Right lung (tissue), 2 donors: ENCODE measurements at regions not wholly inside any gene's neighbourhood (a gene's known extent, or its start where the extent isn't known, plus 50 kb on each side); places are given as distances from the start of the nearest gene placed in this dataset.
"Not testable (repeated sequence)": the region's sequence is repeated elsewhere in the genome, so short reads cannot be mapped to it uniquely, and the experiment has no call there.

ENCODE experiments used
- DNase-seq, 2 donors: peaks; one replicate each; pipeline ENCODE4 v3.0.0-alpha.2; 2013

DNA sequence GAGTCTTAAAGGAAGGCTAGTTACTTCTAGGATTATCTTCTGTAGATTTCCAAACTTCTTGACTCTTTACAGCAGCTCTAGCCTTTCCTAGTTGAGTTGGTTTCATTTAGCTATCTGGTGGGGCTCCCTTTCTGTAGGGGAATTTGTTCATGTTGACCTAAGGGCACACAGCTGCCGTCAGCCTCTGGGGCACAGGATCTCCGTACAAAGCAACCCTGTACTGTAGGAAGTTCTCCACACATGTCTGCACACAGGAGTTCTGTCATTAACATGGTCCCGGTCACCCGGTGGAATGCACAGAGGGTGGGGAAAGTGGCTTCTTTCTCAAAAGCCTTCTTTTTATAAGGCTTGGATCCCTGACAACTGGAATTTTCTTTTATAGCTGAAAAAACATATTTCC lies 88.7 kb upstream of the TNIK start:
- DNase-seq, result no peak

DNA sequence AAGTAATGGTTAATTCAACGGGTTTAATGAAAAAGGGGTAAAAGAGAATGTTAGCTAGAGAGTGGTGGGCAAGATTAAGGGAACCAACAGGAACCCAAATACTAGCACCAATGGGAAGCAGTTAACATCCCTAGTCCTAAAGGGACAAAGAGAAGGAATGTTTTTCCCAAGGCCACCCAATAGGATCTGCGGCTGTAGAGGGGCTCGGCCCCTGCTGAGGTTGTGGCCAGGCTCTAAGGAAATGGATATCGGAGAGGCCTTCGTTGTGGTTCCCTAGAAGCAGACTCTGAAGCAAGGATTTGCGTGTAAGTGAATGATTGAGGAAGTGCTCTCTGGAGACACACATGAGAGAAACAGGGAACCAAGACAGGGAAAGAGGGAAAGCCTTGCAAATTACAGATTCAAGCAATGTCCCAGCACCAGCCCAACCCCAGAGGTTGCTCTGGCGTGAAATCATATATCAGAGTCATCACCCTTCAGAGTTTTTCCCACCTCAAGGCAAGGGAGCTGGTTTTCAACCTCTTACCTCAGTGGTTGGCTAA lies 83.6 kb upstream of the TNIK start:
- DNase-seq, result no peak

GRCh38 chr3:171542976-171543375 lies 82.8 kb upstream of the TNIK start:
- DNase-seq, result no peak

- no peak for DNase-seq
Measured at GRCh38 chr3:171541647-171542046, 81.4 kb upstream of the TNIK start.

DNA sequence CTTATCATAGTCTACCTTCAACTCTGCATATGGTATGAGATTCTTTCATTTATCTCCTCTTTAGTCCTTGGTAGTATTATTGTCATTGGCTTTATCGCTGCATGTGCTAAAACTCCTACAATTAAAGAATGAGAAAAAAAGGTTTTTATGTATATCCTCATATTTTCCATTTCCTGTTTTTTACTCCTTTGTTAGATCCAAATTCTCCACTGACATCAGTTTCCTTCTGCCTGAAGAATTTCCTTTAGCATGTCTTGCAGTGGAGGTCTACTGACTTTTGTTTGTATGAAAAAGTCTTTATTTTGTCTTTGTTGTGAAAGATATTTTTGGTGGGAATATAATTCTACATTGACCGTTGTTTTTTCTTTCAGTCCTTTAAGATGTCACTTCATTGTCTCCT lies 81.0 kb upstream of the TNIK start:
- DNase-seq, result no peak

DNA sequence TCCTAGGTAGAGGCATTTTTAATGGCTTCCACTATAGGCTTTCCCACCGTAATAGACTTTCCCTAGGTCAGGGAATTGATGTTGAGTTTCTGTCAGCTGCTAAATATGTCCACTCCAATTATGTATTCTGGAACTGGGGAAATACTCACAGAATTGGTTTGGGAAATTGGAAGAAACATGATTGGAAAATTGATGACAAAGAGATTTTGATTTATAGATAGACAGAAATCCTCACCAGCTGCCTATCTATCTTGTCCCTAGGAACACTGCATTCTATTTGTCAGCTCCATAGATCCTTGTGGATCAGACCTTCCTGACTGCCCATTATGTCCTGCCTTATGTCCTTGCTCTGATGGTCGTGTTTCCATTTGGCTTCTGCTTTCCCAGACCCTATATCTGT lies 75.6 kb upstream of the TNIK start:
- DNase-seq, result no peak

DNA sequence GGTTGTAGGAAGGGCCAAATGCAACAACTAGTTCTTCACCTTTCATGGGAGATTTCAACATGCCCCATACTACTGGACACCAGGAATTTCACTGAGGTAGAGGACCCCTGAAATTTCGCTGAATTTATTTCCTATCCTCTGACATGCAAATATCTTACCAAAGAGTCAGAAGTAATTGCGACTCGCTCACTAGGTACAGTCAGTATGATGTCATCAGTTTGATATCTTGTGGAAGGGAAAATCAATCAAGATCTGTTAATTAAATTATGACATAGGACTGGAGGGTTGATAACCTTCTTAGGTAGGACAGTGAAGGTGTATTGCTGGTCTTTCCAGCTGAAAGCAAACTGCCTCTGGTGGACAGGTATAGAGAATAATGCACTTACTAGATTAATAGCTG lies 74.9 kb upstream of the TNIK start:
- no peak for DNase-seq

- no peak for DNase-seq
Measured at GRCh38 chr3:171533702-171534101, 73.5 kb upstream of the TNIK start.

DNA sequence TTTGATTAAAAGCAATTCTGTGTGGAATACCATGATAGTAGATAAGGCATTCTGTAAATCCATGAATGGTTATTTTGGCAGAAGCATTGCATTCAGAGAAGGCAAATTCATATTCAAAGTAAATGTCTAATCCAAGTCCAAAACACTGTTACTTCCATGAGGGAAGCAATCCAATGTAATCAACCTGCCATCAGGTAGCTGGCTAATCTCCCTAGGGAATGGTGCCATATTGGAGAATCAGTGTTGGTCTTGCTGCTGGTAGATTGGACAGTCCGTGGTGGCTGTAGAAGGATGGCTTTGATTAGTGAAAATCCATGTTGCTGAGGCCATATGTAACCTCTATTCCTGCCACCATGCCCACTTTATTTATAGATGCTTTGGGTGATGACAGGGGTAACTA lies 72.1 kb upstream of the TNIK start:
- DNase-seq, result no peak

DNA sequence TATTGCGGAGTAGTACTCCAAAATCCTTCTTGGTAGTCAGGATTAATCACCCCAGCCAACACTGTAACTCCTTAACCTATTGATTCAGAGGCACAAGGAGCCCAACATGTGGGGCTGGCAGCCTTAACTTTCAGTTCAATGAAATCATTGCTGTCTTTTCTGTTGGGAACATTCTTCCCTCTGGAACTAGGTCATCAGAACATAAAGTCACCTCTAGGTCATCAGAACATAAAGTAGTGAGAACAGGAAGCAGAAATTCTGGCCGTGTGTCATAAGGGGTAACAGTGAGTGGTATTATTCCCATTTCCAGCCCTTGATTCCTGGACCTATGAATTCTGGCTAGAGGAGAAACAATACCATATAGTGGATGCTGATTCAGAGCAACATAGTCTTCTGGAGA lies 71.5 kb upstream of the TNIK start:
- DNase-seq, result no peak

GRCh38 chr3:171528102-171528501 lies 67.9 kb upstream of the TNIK start:
- DNase-seq, result no peak

GRCh38 chr3:171526869-171527268 lies 66.7 kb upstream of the TNIK start:
- peak; percentile 2 to 6 for DNase-seq

DNA sequence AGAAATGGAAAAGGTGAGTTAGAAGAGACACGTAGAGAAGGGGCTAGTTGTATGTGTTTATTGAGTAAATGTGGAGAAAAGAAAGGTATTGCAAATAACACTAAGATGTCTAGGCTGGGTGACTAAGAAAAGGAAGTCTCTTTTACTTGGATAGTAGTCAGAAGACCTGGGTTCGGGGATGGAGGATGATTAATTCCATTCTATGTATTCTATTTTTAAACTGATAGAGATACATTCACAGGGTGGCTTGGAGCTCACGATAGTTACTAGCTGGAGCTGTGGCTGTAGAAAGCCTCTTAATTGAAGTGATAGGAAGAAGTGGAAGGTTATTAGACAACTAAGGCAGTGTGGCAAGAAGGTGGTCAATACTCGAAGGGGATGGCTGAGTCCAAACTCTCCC lies 65.9 kb upstream of the TNIK start:
- no peak for DNase-seq

DNA sequence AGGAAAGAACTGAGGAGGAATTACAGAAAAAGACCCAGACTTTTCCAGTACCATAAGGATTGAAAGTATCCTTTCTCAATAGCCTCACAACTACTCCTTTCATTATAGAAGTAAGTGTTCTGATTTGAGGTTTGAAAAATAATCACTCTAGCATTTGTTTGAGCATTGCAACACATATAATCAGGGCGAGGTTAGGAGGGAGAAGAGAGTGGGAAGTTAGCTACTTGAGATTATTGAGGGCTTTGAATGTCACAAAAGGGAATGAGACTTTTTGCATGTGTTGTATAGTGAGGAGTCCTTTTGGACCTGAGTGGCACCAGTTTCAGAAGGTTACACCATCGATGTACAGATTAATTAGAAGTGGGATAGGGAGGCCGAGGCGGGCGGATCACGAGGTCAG lies 65.2 kb upstream of the TNIK start:
- DNase-seq, result no peak

- no peak for DNase-seq
Measured at GRCh38 chr3:171524921-171525310, 64.7 kb upstream of the TNIK start.

GRCh38 chr3:171522651-171523050 lies 62.4 kb upstream of the TNIK start:
- DNase-seq, result no peak

DNA sequence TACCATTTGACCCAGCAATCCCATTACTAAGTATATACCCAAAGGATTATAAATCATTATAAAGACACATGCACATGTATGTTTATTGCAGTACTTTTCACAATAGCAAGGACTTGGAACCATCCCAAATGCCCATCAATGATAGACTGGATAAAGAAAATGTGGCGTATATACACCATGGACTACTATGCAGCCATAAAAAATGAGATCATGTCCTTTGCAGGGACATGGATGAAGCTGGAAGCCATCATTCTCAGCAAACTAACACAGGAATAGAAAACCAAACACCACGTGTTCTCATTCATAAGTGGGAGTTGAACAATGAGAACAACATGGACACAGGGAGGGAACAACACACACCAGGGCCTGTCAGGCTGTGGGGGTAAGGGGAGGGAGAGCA lies 59.2 kb upstream of the TNIK start:
- not testable (repeated sequence) for DNase-seq

DNA sequence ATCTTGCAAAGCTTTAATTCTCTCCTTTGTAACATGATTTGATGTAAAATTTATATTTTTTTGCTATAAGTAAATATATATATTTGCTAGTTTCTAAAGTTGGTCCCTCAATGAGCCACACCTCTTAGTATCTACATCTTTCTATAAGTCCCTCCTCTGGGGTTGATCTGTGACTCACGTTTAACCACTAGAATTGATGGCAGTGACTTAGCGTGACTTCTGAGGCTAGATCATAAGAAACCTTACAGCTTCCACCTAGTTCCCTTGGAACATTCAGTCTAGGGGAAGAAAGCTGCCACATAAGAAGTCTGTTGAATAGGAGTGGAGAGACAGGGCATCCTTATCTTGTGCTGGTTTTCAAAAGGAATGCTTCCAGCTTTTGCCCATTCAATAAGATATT lies 56.6 kb upstream of the TNIK start:
- DNase-seq, result no peak

DNA sequence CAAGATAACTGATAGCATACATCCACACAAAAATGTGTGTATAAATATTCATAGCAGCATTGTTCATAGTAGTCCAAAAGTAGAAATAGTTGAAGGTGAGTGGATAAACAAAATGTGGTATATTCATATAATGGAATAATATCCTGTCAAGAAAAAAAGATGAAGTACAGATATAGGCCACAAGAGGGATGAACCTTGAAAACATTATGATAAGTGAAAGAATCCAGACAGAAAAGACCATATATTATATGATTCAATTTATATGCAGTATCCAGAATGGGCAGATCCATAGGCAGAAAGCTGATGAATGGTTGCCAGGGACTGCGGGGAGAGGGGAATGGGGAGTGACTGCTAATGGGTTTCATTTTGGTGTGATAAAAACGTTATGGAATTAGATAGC lies 54.3 kb upstream of the TNIK start:
- no peak for DNase-seq

GRCh38 chr3:171511450-171511849 lies 51.2 kb upstream of the TNIK start:
- no peak for DNase-seq
